SK-N-MC (cell line): ENCODE measurements at regions not wholly inside any gene's neighbourhood (a gene's known extent, or its start where the extent isn't known, plus 50 kb on each side); places are given as distances from the start of the nearest gene placed in this dataset.

Source experiments
- DNase-seq: peaks from one replicate; pipeline ENCODE4 v3.0.0-alpha.2; 2011; ENCODE audit warnings: low read depth, low spot score
- H3K27ac ChIP-seq: fragments of 200-600 bp; sonication (generic); 2 replicates; pipeline ENCODE4 v1.5.1; 2016; ENCODE audit warnings: mixed run types
- H3K36me3 ChIP-seq: fragments of 200-600 bp; sonication (generic); 2 replicates; pipeline ENCODE4 v1.6.1; 2017; ENCODE audit warnings: antibody characterized with exemption, low read length, mixed read lengths; ENCODE audit not compliant: insufficient read depth
- H3K4me3 ChIP-seq: fragments of 200-600 bp; sonication (generic); 2 replicates; pipeline ENCODE4 v1.5.1; 2016
- H3K9ac ChIP-seq: fragments of 200-600 bp; sonication (generic); 2 replicates; pipeline ENCODE4 v1.8.0; 2017; ENCODE audit warnings: mixed run types, mixed read lengths; ENCODE audit not compliant: insufficient read length
- H3K9me3 ChIP-seq: fragments of 200-600 bp; sonication (generic); 2 replicates; pipeline ENCODE4 v1.6.1; 2017; ENCODE audit warnings: low read depth, mild to moderate bottlenecking, antibody characterized with exemption, low read length, moderate library complexity, mixed read lengths
- EZH2 ChIP-seq: fragments of 200-600 bp; sonication (generic); IDR thresholded peaks from one replicate; pipeline ENCODE4 v1.6.1; 2017; ENCODE audit warnings: antibody characterized with exemption
- FOXP2 ChIP-seq: optimal IDR thresholded peaks from 2 replicates; pipeline ENCODE3; 2011; ENCODE audit warnings: mild to moderate bottlenecking, moderate library complexity; ENCODE audit not compliant: insufficient read depth; ENCODE audit errors: extremely low read length, control extremely low read depth
- POLR2AphosphoS5 ChIP-seq: IDR thresholded peaks from 2 replicates; pipeline ENCODE4 v1.6.1; 2012; ENCODE audit warnings: mild to moderate bottlenecking, low read depth, low read length, borderline replicate concordance

GRCh38 chrX:7985568-7985967, 58.4 kb upstream of the PNPLA4 start:
- no peak for TF ChIP-seq FOXP2
- no peak for TF ChIP-seq EZH2
- TF ChIP-seq POLR2AphosphoS5: no peak
- no peak for DNase-seq
- no peaks in the 10 kb centered on the region for H3K36me3 ChIP-seq
- no peak overlapping the region for H3K27ac ChIP-seq
- no peak overlapping the region for H3K4me3 ChIP-seq
- H3K9ac ChIP-seq: no peak overlapping the region
- H3K9me3 ChIP-seq: no peaks in the 10 kb centered on the region

GRCh38 chrX:7983581-7983980, 56.4 kb upstream of the PNPLA4 start:
- no peak overlapping the region for H3K4me3 ChIP-seq
- no peak for DNase-seq
- H3K9ac ChIP-seq: no peak overlapping the region
- no peaks in the 10 kb centered on the region for H3K9me3 ChIP-seq
- no peak overlapping the region for H3K27ac ChIP-seq
- no peaks in the 10 kb centered on the region for H3K36me3 ChIP-seq
- TF ChIP-seq FOXP2 (no peak), EZH2 (no peak), POLR2AphosphoS5 (no peak)
